Activated CD8-positive, alpha-beta memory T cell treated with anti-CD3 and anti-CD28 coated beads, Interleukin-2, amount 50 U/mL, for 4 hours (primary cell): ENCODE measurements at regions not wholly inside any gene's neighbourhood (a gene's known extent, or its start where the extent isn't known, plus 50 kb on each side); places are given as distances from the start of the nearest gene placed in this dataset.
"Not testable (repeated sequence)": the region's sequence is repeated elsewhere in the genome, so short reads cannot be mapped to it uniquely, and the experiment has no call there.

Experiments used
- DNase-seq: peaks from one replicate; pipeline ENCODE4 v3.0.0-alpha.2; 2020

- DNase-seq: no peak
Measured at GRCh38 chr9:28121366-28121765, 548.1 kb upstream of the C9orf72 start.

- no peak for DNase-seq
Measured at GRCh38 chr9:28124917-28125316, 551.6 kb upstream of the C9orf72 start.

GRCh38 chr9:28127101-28127500 lies 553.8 kb upstream of the C9orf72 start:
- DNase-seq: no peak

GRCh38 chr9:28134446-28134976 lies 561.2 kb upstream of the C9orf72 start:
- DNase-seq: no peak

- DNase-seq: no peak
Measured at GRCh38 chr9:28135549-28135948, 562.3 kb upstream of the C9orf72 start.

GRCh38 chr9:28136113-28136512 lies 562.8 kb upstream of the C9orf72 start:
- no peak for DNase-seq

GRCh38 chr9:28147430-28147829 lies 574.1 kb upstream of the C9orf72 start:
- DNase-seq: not testable (repeated sequence)

GRCh38 chr9:28147923-28148597 lies 574.8 kb upstream of the C9orf72 start:
- not testable (repeated sequence) for DNase-seq

GRCh38 chr9:28149361-28150050 lies 576.2 kb upstream of the C9orf72 start:
- not testable (repeated sequence) for DNase-seq

- DNase-seq: no peak
Measured at GRCh38 chr9:28155067-28155466, 581.8 kb upstream of the C9orf72 start.

- DNase-seq: no peak
Measured at GRCh38 chr9:28155671-28156070, 582.4 kb upstream of the C9orf72 start.

GRCh38 chr9:28158451-28158850 lies 585.2 kb upstream of the C9orf72 start:
- no peak for DNase-seq

GRCh38 chr9:28163619-28164018 lies 590.3 kb upstream of the C9orf72 start:
- DNase-seq: no peak

GRCh38 chr9:28166179-28166578 lies 592.9 kb upstream of the C9orf72 start:
- no peak for DNase-seq

- DNase-seq: no peak
Measured at GRCh38 chr9:28177142-28177541, 603.9 kb upstream of the C9orf72 start.

GRCh38 chr9:28177925-28178324 lies 604.6 kb upstream of the C9orf72 start:
- no peak for DNase-seq

GRCh38 chr9:28179893-28180292 lies 606.6 kb upstream of the C9orf72 start:
- no peak for DNase-seq

GRCh38 chr9:28190981-28191380 lies 617.7 kb upstream of the C9orf72 start:
- no peak for DNase-seq

GRCh38 chr9:28197653-28198052 lies 624.4 kb upstream of the C9orf72 start:
- DNase-seq: no peak

- DNase-seq: no peak
Measured at GRCh38 chr9:28203036-28203435, 629.8 kb upstream of the C9orf72 start.

GRCh38 chr9:28206280-28206679 lies 633.0 kb upstream of the C9orf72 start:
- DNase-seq: no peak

GRCh38 chr9:28207657-28208056 lies 634.4 kb upstream of the C9orf72 start:
- no peak for DNase-seq

- DNase-seq: no peak
Measured at GRCh38 chr9:28209130-28209529, 635.8 kb upstream of the C9orf72 start.

GRCh38 chr9:28212979-28213378 lies 639.7 kb upstream of the C9orf72 start:
- no peak for DNase-seq
